Neural cell (in vitro differentiated cells): ENCODE measurements at regions not wholly inside any gene's neighbourhood (a gene's known extent, or its start where the extent isn't known, plus 50 kb on each side); places are given as distances from the start of the nearest gene placed in this dataset.
"Not testable (repeated sequence)": the region's sequence is repeated elsewhere in the genome, so short reads cannot be mapped to it uniquely, and the experiment has no call there.

Experiments used
- H2AFZ ChIP-seq: fragments of 200-600, 300-800 bp; sonication (generic), shearing (Covaris generic); 2 replicates; pipeline ENCODE4 v1.6.0; 2014; ENCODE audit warnings: low read depth, mild to moderate bottlenecking, antibody characterized with exemption, low read length, moderate library complexity
- H3F3A ChIP-seq: fragments of 200-600 bp; shearing (Covaris generic); 2 replicates; pipeline ENCODE4 v1.6.1; 2016; ENCODE audit warnings: mild to moderate bottlenecking, moderate library complexity, mixed read lengths, antibody characterized with exemption, low read length; ENCODE audit not compliant: insufficient read depth, poor library complexity, severe bottlenecking
- H3K27ac ChIP-seq: fragments of 200-600, 300-800 bp; sonication (generic), shearing (Covaris generic); 2 replicates; pipeline ENCODE4 v1.5.1; 2014; ENCODE audit warnings: mild to moderate bottlenecking, low read length, moderate library complexity
- H3K27me3 ChIP-seq: fragments of 300-800, 200-600 bp; sonication (generic), shearing (Covaris generic); 2 replicates; pipeline ENCODE4 v1.6.0; 2014; ENCODE audit warnings: mild to moderate bottlenecking, low read depth, low read length, moderate library complexity; ENCODE audit not compliant: insufficient read depth
- H3K36me3 ChIP-seq: fragments of 300-800, 200-600 bp; sonication (generic), shearing (Covaris generic); 2 replicates; pipeline ENCODE4 v1.5.1; 2014; ENCODE audit warnings: mild to moderate bottlenecking, antibody characterized with exemption, low read length, moderate library complexity; ENCODE audit not compliant: insufficient read depth
- H3K4me2 ChIP-seq: fragments of 300-800, 200-600 bp; sonication (generic), shearing (Covaris generic); 2 replicates; pipeline ENCODE4 v1.6.0; 2014; ENCODE audit warnings: mild to moderate bottlenecking, low read length
- H3K4me3 ChIP-seq: fragments of 300-800, 200-600 bp; sonication (generic), shearing (Covaris generic); 2 replicates; pipeline ENCODE4 v1.5.1; 2014; ENCODE audit warnings: mild to moderate bottlenecking, low read length, moderate library complexity
- H3K79me2 ChIP-seq: fragments of 200-600 bp; shearing (Covaris generic); replicated peaks from 2 replicates; pipeline ENCODE4 v1.6.0; 2014; ENCODE audit warnings: mild to moderate bottlenecking, low read length, moderate library complexity; ENCODE audit not compliant: insufficient read depth
- H3K9ac ChIP-seq: fragments of 300-800, 200-600 bp; sonication (generic), shearing (Covaris generic); 2 replicates; pipeline ENCODE4 v1.6.1; 2016; ENCODE audit warnings: mild to moderate bottlenecking, low read length, mixed read lengths
- H3K9me2 ChIP-seq: fragments of 200-600 bp; shearing (Covaris generic); 2 replicates; pipeline ENCODE4 v1.6.1; 2016; ENCODE audit warnings: mild to moderate bottlenecking, low read length, mixed read lengths; ENCODE audit not compliant: insufficient read depth
- H3K9me3 ChIP-seq: fragments of 200-600, 300-800 bp; sonication (generic), shearing (Covaris generic); 2 replicates; pipeline ENCODE4 v1.6.1; 2016; ENCODE audit warnings: mild to moderate bottlenecking, mixed run types, low read length, moderate library complexity, mixed read lengths
- H4K20me1 ChIP-seq: fragments of 200-600 bp; shearing (Covaris generic); 2 replicates; pipeline ENCODE4 v1.6.1; 2016; ENCODE audit warnings: mild to moderate bottlenecking, mixed run types; ENCODE audit not compliant: insufficient read depth
- EP300 ChIP-seq: fragments of 450-650 bp; conservative IDR thresholded peaks from 2 replicates; pipeline ENCODE4 v1.6.1; 2014; ENCODE audit warnings: antibody characterized with exemption, mild to moderate bottlenecking, moderate library complexity; ENCODE audit not compliant: poor library complexity, severe bottlenecking
- EZH2 ChIP-seq: fragments of 200-600, 300-800 bp; shearing (Covaris generic), sonication (generic); IDR thresholded peaks from 2 replicates; pipeline ENCODE4 v1.6.1; 2014; ENCODE audit warnings: antibody characterized with exemption, low read length, borderline replicate concordance, mild to moderate bottlenecking; ENCODE audit not compliant: insufficient read depth, poor library complexity, severe bottlenecking
- MXI1 ChIP-seq: fragments of 450-650 bp; conservative IDR thresholded peaks from 2 replicates; pipeline ENCODE4 v1.6.1; 2014; ENCODE audit warnings: antibody characterized with exemption, mild to moderate bottlenecking; ENCODE audit not compliant: poor library complexity, severe bottlenecking
- POLR2AphosphoS5 ChIP-seq: IDR thresholded peaks from 2 replicates; pipeline ENCODE4 v1.6.1; 2012
- RAD21 ChIP-seq: fragments of 450-650 bp; conservative IDR thresholded peaks from 2 replicates; pipeline ENCODE4 v1.6.1; 2014; ENCODE audit warnings: antibody characterized with exemption, mild to moderate bottlenecking, moderate library complexity
- SMC3 ChIP-seq: fragments of 450-650 bp; conservative IDR thresholded peaks from 2 replicates; pipeline ENCODE4 v1.6.1; 2014; ENCODE audit warnings: antibody characterized with exemption, mild to moderate bottlenecking, moderate library complexity; ENCODE audit not compliant: poor library complexity
- TAF1 ChIP-seq: IDR thresholded peaks from 2 replicates; pipeline ENCODE4 v1.6.1; 2012; ENCODE audit warnings: low read depth
- TF ChIP-seq, protein P1 (sequence below): IDR thresholded peaks from 2 replicates; pipeline ENCODE4 v1.6.1; 2012; ENCODE audit warnings: borderline replicate concordance
- TF ChIP-seq, protein P2 (sequence below): fragments of 450-650 bp; IDR thresholded peaks from 2 replicates; pipeline ENCODE4 v1.5.1; 2014; ENCODE audit warnings: antibody characterized with exemption, mild to moderate bottlenecking, moderate library complexity; ENCODE audit not compliant: poor library complexity, severe bottlenecking

DNA sequence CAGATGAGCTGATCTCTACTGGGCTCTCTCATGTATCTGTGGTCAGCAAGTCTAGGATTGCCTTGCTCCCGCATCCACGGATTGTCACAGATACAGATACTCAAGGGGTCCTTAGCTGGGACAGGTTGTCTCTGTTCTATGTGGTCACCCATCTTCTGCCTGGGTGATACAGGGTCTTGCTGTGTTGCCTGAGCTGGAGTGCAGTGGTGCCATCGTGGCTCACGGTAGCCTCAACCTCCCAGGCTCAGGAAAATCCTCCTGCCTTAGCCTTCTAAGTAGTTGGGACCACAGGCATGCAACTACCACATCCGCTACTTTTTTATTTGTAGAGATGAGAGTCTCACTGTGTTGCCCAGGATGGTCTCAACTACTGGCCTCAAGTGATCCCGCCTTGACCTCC is 72.5 kb upstream of the ZNF217 start:
- Histone ChIP-seq H4K20me1 (no peaks in the 10 kb centered on the region), H3K4me2 (no peak overlapping the region), H3K79me2 (no peaks in the 10 kb centered on the region), H3K27ac (no peak overlapping the region), H3F3A (no peaks in the 10 kb centered on the region), H2AFZ (no peak overlapping the region), H3K36me3 (no peaks in the 10 kb centered on the region), H3K9ac (no peak overlapping the region), H3K27me3 (no peaks in the 10 kb centered on the region), H3K9me3 (no peaks in the 10 kb centered on the region), H3K9me2 (no peaks in the 10 kb centered on the region), H3K4me3 (no peak overlapping the region)
- no peak for TF ChIP-seq RAD21
- TF ChIP-seq, protein P1, sequence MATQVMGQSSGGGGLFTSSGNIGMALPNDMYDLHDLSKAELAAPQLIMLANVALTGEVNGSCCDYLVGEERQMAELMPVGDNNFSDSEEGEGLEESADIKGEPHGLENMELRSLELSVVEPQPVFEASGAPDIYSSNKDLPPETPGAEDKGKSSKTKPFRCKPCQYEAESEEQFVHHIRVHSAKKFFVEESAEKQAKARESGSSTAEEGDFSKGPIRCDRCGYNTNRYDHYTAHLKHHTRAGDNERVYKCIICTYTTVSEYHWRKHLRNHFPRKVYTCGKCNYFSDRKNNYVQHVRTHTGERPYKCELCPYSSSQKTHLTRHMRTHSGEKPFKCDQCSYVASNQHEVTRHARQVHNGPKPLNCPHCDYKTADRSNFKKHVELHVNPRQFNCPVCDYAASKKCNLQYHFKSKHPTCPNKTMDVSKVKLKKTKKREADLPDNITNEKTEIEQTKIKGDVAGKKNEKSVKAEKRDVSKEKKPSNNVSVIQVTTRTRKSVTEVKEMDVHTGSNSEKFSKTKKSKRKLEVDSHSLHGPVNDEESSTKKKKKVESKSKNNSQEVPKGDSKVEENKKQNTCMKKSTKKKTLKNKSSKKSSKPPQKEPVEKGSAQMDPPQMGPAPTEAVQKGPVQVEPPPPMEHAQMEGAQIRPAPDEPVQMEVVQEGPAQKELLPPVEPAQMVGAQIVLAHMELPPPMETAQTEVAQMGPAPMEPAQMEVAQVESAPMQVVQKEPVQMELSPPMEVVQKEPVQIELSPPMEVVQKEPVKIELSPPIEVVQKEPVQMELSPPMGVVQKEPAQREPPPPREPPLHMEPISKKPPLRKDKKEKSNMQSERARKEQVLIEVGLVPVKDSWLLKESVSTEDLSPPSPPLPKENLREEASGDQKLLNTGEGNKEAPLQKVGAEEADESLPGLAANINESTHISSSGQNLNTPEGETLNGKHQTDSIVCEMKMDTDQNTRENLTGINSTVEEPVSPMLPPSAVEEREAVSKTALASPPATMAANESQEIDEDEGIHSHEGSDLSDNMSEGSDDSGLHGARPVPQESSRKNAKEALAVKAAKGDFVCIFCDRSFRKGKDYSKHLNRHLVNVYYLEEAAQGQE: no peak

DNA sequence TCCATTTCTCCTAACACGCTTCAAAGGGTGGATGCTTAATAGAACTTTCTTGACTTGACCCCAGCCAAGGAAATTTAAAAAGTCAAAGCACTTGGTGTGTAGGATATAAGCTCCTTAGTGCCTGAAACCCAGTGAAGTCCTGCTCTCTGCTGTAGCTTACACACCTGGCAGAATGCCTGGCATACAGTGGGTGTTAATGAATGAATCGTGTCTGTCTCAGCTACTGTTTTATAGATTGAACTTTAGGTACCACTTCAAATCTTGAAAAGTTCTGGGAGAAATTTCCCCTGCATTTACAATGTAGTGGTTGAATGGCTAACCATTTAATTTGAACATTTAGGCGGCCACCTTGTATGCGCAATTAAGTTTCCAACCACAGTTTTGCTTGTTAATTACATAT is 70.5 kb upstream of the ZNF217 start:
- no peak overlapping the region for H3K27ac ChIP-seq
- H3K79me2 ChIP-seq: no peaks in the 10 kb centered on the region
- H3F3A ChIP-seq: no peaks in the 10 kb centered on the region
- H4K20me1 ChIP-seq: no peaks in the 10 kb centered on the region
- H3K9ac ChIP-seq: no peak overlapping the region
- no peak overlapping the region for H3K4me2 ChIP-seq
- H3K9me2 ChIP-seq: no peaks in the 10 kb centered on the region
- H3K9me3 ChIP-seq: no peaks in the 10 kb centered on the region
- H3K36me3 ChIP-seq: no peaks in the 10 kb centered on the region
- no peaks in the 10 kb centered on the region for H3K27me3 ChIP-seq
- H2AFZ ChIP-seq: no peak overlapping the region
- TF ChIP-seq TAF1: no peak
- TF ChIP-seq EZH2: no peak
- TF ChIP-seq EP300: no peak
- TF ChIP-seq MXI1: no peak
- TF ChIP-seq, protein P2, sequence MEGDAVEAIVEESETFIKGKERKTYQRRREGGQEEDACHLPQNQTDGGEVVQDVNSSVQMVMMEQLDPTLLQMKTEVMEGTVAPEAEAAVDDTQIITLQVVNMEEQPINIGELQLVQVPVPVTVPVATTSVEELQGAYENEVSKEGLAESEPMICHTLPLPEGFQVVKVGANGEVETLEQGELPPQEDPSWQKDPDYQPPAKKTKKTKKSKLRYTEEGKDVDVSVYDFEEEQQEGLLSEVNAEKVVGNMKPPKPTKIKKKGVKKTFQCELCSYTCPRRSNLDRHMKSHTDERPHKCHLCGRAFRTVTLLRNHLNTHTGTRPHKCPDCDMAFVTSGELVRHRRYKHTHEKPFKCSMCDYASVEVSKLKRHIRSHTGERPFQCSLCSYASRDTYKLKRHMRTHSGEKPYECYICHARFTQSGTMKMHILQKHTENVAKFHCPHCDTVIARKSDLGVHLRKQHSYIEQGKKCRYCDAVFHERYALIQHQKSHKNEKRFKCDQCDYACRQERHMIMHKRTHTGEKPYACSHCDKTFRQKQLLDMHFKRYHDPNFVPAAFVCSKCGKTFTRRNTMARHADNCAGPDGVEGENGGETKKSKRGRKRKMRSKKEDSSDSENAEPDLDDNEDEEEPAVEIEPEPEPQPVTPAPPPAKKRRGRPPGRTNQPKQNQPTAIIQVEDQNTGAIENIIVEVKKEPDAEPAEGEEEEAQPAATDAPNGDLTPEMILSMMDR: no peak
- TF ChIP-seq, protein P1: no peak
- TF ChIP-seq POLR2AphosphoS5: no peak
- no peak for TF ChIP-seq RAD21
- TF ChIP-seq SMC3: no peak
- H3K4me3 ChIP-seq: no peak overlapping the region

DNA sequence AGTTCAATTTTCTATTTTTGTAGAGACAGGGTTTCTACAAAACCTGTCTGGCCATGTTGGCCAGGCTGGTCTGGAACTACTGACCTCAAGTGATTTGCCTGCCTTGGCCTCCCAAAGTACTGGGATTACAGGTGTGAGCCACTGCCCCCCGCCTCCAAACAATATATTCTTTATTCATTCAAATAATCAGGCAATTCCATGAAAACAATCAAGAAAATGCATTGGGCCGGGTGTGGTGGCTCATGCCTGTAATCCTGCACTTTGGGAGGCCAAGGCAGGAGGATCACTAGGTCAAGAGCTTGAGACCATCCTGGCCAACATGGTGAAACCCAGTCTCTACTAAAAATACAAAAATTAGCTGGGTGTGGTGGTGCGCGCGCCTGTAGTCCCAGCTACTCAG is 69.9 kb upstream of the ZNF217 start:
- H3K9me3 ChIP-seq, H3F3A ChIP-seq, H2AFZ ChIP-seq, H3K79me2 ChIP-seq, H3K27ac ChIP-seq, H3K9me2 ChIP-seq, H3K9ac ChIP-seq, H4K20me1 ChIP-seq, H3K36me3 ChIP-seq, H3K27me3 ChIP-seq, H3K4me2 ChIP-seq, H3K4me3 ChIP-seq: not testable (repeated sequence)
